HG03064 (cell line): ENCODE measurements at regions not wholly inside any gene's neighbourhood (a gene's known extent, or its start where the extent isn't known, plus 50 kb on each side); places are given as distances from the start of the nearest gene placed in this dataset.

Experiments used
- ATAC-seq: cut with Tn5 transposase; IDR thresholded peaks from one replicate; pipeline ENCODE4 v1.9.1; 2021; ENCODE audit warnings: low read depth; ENCODE audit not compliant: unreplicated experiment

DNA sequence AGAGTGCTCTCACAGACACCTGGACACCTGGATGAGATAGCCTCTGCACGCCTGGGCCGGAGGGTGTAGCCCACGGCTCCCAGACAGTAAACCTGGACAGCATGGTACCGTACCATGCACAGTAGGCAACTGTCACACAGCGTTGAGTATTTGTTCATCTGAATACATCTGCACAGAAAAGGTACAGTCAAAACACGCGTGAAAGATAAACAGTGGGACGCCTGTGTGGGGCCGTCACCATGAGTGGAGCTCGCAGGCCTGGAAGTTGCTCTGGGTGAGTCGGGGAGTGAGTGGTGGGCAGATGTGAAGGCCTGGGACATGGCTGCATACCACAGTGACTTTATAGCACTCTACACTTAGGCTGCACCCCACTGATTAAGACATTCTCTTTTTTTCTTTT, 280.0 kb upstream of the SHH start:
- no peak for ATAC-seq

DNA sequence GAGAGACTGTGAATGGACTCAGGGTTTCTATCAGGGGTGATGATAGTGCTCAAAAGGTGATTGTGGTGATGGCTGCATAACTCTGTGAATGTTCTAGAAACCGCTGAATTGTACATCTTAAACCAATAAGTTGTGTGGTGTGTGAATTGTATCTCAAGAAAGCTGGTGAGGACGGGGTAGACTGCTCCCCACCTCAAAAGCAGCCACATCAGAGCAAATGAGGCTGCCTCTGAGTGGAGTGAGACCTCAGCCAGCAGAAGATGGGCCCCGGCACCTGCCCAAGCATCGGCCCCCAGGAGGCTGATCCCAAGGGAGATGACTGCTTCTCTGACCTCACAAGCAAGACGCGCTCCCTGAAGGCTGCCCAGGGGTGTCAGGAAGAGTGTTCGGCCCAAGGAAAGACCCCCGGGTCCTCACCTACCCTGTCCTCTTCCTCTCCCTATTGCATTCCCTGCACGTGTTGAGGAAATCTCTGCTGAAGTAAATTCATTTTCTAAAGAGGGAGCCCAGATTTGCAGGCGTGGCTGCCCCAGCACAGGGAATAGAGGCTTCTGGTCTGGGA, 279.3 kb upstream of the SHH start:
- no peak for ATAC-seq

DNA sequence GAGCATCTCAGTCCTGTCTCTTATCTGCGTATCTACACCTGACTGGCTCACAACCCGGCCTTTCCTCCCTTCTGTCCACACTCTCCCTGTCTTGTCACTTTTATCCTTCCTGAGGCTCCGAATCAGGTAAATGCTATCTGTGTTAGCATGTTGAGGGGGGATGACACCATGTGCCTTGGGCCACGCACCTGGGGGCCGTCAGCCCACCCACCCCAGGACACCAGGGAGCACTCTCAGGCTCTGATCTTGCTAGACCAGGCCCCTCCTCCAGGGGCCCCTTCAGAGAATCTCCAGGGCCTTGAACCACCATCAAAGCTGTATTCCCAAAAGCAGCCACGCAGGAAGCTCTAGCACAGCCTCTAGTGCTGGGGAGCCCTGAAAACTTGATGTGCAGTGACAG, 278.7 kb upstream of the SHH start:
- no peak for ATAC-seq

DNA sequence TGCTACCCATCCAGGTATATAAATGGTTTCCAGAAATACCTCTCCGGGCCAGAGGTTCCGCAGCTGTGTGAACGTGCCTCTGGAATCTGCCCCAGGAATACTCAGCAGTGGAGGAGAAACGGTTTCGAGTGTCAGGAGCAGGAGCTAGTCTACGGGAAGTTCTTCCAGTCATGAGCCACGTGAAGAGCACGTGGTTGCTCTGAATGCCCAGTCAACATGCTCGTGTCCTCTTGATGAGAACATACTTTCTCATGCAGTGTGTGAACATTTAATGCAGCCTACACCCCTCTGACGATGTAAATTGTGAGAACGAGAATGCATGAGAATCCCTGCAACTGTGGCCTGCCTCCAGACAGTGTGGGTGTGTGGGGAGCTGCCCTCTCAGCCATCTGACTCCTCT, 277.0 kb upstream of the SHH start:
- no peak for ATAC-seq

- no peak for ATAC-seq
Observed at GRCh38 chr7:156088115-156088514, 275.9 kb upstream of the SHH start.

GRCh38 chr7:156082048-156083040, 270.1 kb upstream of the SHH start:
- ATAC-seq: no peak

- no peak for ATAC-seq
Observed at GRCh38 chr7:156080596-156080995, 268.3 kb upstream of the SHH start.

- ATAC-seq: no peak
Observed at GRCh38 chr7:156080046-156080445, 267.8 kb upstream of the SHH start.

DNA sequence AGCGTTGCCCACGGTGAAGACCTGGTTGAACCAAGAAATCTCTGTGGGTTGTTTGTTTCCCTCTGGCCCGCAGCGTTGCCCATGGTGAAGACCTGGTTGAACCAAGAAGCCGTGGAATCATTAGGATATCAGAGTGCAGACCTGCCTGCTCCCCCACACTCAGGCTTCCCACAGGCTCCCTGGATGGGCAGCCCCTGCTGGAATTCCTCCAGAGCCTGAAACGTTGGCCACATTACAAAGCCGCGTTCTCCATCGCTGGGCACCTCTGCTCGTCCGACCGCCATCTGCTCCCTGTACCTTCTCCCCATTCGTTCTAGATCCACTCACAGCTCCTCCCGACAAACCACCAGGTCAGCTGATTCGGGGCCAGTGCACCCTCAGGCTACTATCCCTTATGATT, 266.9 kb upstream of the SHH start:
- no peak for ATAC-seq

DNA sequence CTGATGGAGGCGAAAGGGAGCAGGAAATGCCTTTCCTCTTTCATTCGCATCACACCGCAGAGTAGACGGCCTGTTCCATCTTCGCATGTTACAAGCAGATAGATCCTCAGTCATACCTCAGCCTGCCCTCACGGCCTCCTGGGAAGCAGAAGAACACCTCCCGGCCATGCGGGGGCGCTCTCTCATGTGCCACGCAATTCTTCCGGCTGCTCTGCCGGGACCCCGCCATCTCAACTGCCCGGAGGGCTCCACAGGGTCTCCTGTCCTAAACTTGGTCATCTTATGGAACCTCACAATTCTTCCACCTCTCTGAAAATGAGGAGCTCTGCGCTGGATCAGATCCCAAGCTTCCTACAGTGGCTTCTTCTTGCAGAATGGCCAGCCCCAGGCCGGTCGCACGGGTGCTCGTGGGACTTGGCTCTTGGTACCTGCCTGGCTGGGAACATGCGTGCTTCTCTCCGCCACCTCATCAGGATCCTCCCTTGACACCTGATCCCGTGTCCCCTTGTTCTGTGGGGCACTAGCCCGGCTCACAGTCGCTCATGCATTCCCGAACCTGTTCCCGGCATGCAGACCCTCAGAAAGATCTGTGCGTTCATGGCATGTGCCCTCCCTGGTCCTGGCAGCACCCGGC, 262.8 kb upstream of the SHH start:
- ATAC-seq: no peak

DNA sequence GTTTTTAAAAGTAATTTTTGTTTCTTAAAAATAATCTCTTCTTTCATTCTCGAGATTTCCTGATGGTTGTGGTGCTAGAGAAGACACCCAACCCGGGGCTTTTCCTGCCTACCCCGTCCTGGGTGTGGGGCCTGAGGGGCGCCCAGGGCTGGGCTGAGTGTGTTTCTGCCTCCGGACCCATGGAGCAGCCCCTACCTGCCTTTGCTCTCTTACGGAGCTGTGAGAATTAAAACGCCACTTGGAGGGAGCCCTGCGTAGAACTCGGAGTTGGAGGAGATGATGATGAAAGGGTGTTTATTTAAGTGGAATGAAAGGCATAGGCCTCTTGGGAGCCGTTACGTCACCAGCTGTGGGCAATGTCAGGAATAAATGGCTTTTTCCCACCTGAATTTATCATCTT, 261.8 kb upstream of the SHH start:
- ATAC-seq: no peak

DNA sequence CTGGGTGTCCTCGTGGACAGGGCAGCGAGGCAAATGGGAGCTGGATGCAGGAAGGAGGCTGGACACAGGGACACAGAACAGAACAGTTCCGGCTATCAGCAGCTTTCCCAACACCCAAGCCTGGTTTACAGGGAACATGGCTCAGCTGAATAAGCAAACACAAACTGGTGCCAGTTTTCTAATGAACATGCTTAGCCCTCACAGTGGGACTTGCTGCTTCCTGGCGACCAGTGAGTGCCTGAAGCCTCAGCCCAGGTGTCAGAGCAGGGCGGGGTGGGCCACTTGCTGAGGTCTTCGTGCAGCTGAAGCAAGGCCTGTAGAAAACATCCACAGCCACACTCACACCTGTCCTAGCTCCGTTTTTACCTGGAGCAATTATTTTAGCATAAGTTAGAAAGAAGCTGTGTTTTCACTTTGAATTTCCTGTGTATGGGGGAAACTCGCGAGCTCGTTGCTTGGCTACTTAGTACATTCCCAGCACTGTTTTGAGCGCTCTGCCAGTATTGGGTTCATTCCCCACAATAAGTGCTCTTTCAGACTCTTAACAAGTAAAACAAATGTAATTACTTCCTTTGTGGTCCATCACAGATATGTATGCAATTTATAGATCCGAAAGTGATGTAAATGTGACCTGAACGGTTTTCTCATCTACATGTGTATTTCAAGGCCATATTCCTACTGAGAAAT, 261.2 kb upstream of the SHH start:
- ATAC-seq: no peak

DNA sequence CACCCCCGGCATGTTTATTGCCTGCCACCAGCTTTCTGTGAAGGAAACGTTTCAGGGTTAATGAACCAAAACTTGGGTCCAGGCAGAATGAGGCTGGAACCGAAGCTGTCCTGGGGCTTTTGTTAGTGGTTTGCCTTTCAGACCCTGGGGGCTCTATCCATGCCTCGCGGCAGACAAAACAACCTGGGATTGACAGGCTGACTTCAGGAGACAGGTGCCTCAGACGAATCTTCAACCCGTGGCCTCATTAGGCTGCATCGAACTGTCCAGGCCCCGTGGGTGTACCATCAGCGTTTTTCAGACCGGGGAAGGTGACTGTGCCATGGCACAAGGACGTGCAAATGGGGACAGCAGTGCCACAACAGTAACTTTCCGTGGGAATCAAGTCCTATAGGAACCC, 259.3 kb upstream of the SHH start:
- no peak for ATAC-seq

DNA sequence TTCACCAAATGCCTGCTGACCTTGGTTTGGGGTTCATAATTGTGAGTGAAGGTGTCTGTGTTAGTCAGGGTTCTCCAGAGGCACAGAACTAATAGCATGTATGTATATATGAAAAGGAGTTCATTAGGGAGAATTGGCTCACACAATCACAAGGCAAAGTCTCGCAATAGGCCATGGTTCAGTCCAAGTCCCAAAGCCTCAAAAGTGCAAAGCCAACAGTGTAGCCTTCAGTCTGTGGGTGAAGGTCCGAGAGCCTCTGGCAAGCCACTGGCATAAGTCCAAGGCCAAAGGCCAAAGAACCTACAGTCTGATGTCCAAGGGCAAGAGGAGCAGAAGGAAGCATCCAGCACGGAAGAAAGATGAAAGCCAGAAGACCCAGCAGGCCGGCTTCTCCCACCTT, 257.6 kb upstream of the SHH start:
- no peak for ATAC-seq

GRCh38 chr7:156067156-156067555, 254.9 kb upstream of the SHH start:
- no peak for ATAC-seq

DNA sequence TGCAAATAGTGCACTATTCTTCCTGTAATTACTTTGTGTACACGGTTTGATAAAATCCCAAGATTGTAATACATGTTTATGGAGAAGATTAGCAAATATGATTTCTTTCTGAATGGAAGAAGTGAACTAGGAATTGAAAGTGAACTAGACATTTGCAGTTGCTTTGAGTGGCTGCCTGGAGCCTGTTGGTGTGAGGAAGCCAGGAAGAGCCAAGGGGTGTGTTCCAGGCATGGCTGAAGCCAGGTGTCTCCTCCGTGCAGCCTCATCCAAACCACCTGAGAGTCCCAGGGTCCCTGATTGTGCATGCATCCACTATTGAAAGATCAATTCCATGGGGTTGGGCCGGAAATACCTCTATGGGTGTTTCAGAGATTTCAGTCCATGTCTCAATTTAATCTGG, 253.1 kb upstream of the SHH start:
- ATAC-seq: no peak

DNA sequence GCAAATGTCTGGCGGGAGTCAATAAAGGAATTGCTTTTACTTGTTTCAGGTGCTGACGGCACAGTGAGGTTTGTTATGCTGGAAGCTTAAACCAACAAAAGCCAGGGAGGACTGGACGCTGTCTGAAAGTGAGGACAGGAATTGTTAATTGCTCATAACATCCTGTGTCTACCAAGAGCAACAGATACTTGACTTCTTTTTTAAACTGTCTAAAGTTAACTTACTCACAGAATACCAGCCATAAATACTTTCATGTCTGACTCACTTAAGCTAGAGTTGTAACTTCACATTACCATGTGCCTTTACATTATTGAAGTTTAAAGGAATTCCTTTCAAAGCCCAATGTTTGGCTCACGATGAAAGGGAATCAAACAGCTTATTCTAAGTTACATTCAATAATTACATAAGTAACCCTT, 252.7 kb upstream of the SHH start:
- ATAC-seq: no peak

- no peak for ATAC-seq
Observed at GRCh38 chr7:156063241-156063810, 251.1 kb upstream of the SHH start.

GRCh38 chr7:156062286-156062685, 250.0 kb upstream of the SHH start:
- no peak for ATAC-seq

GRCh38 chr7:156061689-156062255, 249.5 kb upstream of the SHH start:
- ATAC-seq: no peak
